ENCODE measurements at regions not wholly inside any gene's neighbourhood (a gene's known extent, or its start where the extent isn't known, plus 50 kb on each side); places are given as distances from the start of the nearest gene placed in this dataset.

DNA sequence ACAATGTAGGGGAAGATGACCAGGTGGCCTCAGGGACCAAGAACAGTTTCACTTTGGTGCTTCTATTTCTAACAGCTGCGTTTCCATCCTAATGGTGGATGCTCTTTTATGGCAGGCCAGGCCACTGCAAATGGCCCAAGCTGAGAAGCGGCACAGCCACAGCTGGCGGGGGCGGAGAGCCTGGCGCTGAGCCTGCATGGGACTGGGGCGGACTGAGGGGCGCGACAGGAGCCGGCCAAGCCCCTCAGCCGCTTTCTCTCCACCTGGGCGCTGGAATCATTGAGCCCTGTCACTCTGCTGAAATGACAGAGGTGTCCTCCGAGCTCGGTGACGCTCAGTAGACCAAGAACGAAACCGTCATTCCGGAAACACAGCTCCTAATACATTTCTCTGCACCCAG, 317.3 kb upstream of the PDE4D start:
- TF ChIP-seq, protein P1, sequence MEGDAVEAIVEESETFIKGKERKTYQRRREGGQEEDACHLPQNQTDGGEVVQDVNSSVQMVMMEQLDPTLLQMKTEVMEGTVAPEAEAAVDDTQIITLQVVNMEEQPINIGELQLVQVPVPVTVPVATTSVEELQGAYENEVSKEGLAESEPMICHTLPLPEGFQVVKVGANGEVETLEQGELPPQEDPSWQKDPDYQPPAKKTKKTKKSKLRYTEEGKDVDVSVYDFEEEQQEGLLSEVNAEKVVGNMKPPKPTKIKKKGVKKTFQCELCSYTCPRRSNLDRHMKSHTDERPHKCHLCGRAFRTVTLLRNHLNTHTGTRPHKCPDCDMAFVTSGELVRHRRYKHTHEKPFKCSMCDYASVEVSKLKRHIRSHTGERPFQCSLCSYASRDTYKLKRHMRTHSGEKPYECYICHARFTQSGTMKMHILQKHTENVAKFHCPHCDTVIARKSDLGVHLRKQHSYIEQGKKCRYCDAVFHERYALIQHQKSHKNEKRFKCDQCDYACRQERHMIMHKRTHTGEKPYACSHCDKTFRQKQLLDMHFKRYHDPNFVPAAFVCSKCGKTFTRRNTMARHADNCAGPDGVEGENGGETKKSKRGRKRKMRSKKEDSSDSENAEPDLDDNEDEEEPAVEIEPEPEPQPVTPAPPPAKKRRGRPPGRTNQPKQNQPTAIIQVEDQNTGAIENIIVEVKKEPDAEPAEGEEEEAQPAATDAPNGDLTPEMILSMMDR (IDR thresholded peaks at IDR 0.05) = no peak
- no peak for TF ChIP-seq POLR2A (IDR thresholded peaks at IDR 0.05)
